ENCODE measurements at regions not wholly inside any gene's neighbourhood (a gene's known extent, or its start where the extent isn't known, plus 50 kb on each side); places are given as distances from the start of the nearest gene placed in this dataset.

- Mint-ChIP-seq H3K27ac (no peak overlapping the region), H3K4me1 (ENCODE audit: low read depth) (no peaks in the 10 kb centered on the region), H3K9me3 (peaks cover 34% of the 10 kb centered on the region), H3K36me3 (ENCODE audit: low read depth) (no peaks in the 10 kb centered on the region), H3K27me3 (ENCODE audit: low read depth) (no peaks in the 10 kb centered on the region), H3K4me3 (no peak overlapping the region)
- no peak for DNase-seq (ENCODE audit: low spot score)
Measured at GRCh38 chr13:57511603-57512002, 119.9 kb upstream of the PCDH17 start.

- Mint-ChIP-seq H3K9me3 (peaks cover 29% of the 10 kb centered on the region), H3K4me1 (ENCODE audit: low read depth) (no peaks in the 10 kb centered on the region), H3K36me3 (ENCODE audit: low read depth) (no peaks in the 10 kb centered on the region), H3K27me3 (ENCODE audit: low read depth) (no peaks in the 10 kb centered on the region), H3K27ac (no peak overlapping the region), H3K4me3 (no peak overlapping the region)
- DNase-seq (ENCODE audit: low spot score), result no peak
Measured at GRCh38 chr13:57527114-57527735, 104.3 kb upstream of the PCDH17 start.

GRCh38 chr13:57531256-57531655 is 100.3 kb upstream of the PCDH17 start:
- H3K4me1 Mint-ChIP-seq (ENCODE audit: low read depth), result no peaks in the 10 kb centered on the region
- no peak for DNase-seq (ENCODE audit: low spot score)
- H3K4me3 Mint-ChIP-seq, result no peak overlapping the region
- H3K9me3 Mint-ChIP-seq, result peaks cover 39% of the 10 kb centered on the region
- no peak overlapping the region for H3K27ac Mint-ChIP-seq
- no peaks in the 10 kb centered on the region for H3K27me3 Mint-ChIP-seq (ENCODE audit: low read depth)
- no peaks in the 10 kb centered on the region for H3K36me3 Mint-ChIP-seq (ENCODE audit: low read depth)

GRCh38 chr13:57546942-57547341 is 84.6 kb upstream of the PCDH17 start:
- DNase-seq (ENCODE audit: low spot score), result no peak
- peaks cover 31% of the 10 kb centered on the region for H3K9me3 Mint-ChIP-seq
- H3K4me3 Mint-ChIP-seq, result no peak overlapping the region
- H3K27me3 Mint-ChIP-seq (ENCODE audit: low read depth), result no peaks in the 10 kb centered on the region
- H3K27ac Mint-ChIP-seq, result no peak overlapping the region
- H3K4me1 Mint-ChIP-seq (ENCODE audit: low read depth), result no peaks in the 10 kb centered on the region
- no peaks in the 10 kb centered on the region for H3K36me3 Mint-ChIP-seq (ENCODE audit: low read depth)

GRCh38 chr13:57552437-57552836 is 79.1 kb upstream of the PCDH17 start:
- H3K36me3 Mint-ChIP-seq (ENCODE audit: low read depth), result no peaks in the 10 kb centered on the region
- no peak for DNase-seq (ENCODE audit: low spot score)
- no peak overlapping the region for H3K27ac Mint-ChIP-seq
- no peaks in the 10 kb centered on the region for H3K4me1 Mint-ChIP-seq (ENCODE audit: low read depth)
- no peak overlapping the region for H3K4me3 Mint-ChIP-seq
- peaks cover 36% of the 10 kb centered on the region for H3K9me3 Mint-ChIP-seq
- H3K27me3 Mint-ChIP-seq (ENCODE audit: low read depth), result no peaks in the 10 kb centered on the region

DNA sequence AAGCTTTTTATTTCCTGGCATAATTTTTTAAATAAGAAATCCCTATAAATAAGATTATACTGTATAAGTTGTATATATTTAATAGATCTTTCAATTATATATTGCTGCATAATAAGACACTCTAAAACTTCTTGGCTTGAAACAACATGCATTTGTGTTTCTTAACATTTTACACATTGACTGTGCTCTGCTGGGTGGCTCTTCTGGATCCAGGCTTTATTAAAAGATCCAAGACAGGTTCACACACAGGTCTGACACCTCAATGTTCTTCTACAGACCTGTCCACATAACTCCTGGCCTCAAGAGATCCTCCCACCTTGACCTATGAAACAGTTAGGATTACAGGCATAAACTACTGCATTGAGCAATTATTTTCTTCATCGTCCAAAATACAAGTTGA is 77.6 kb upstream of the PCDH17 start:
- Mint-ChIP-seq H3K9me3 (peaks cover 31% of the 10 kb centered on the region), H3K27ac (no peak overlapping the region), H3K4me3 (no peak overlapping the region), H3K36me3 (ENCODE audit: low read depth) (no peaks in the 10 kb centered on the region), H3K27me3 (ENCODE audit: low read depth) (no peaks in the 10 kb centered on the region), H3K4me1 (ENCODE audit: low read depth) (no peaks in the 10 kb centered on the region)
- DNase-seq (ENCODE audit: low spot score), result no peak

DNA sequence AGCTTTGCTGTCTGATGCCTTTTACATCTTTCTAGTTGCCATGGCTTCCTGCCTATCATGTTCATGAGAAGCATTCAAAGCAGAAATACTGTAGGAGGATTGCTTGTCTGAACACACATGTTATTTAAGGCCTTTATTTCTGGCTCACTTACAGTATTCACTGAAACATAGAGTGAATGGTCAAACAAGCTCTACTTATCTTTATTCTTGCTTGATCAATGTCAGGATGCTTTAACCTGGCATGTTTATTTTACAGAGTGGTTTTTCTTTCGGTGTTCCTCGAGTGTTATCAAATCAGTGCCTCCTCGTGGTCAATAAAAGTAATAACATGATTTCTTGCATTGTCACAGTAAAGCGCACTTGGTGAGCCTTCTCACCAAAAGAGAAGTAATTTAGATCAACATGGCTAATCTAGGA is 73.5 kb upstream of the PCDH17 start:
- H3K4me1 Mint-ChIP-seq (ENCODE audit: low read depth), result no peaks in the 10 kb centered on the region
- no peak for DNase-seq (ENCODE audit: low spot score)
- no peak overlapping the region for H3K4me3 Mint-ChIP-seq
- no peaks in the 10 kb centered on the region for H3K27me3 Mint-ChIP-seq (ENCODE audit: low read depth)
- H3K9me3 Mint-ChIP-seq, result peaks cover 23% of the 10 kb centered on the region
- no peaks in the 10 kb centered on the region for H3K36me3 Mint-ChIP-seq (ENCODE audit: low read depth)
- no peak overlapping the region for H3K27ac Mint-ChIP-seq

GRCh38 chr13:57568865-57569264 is 62.7 kb upstream of the PCDH17 start:
- Mint-ChIP-seq H3K36me3 (ENCODE audit: low read depth) (no peaks in the 10 kb centered on the region), H3K4me3 (no peak overlapping the region), H3K27me3 (ENCODE audit: low read depth) (no peaks in the 10 kb centered on the region), H3K27ac (no peak overlapping the region), H3K9me3 (peaks cover 27% of the 10 kb centered on the region), H3K4me1 (ENCODE audit: low read depth) (no peaks in the 10 kb centered on the region)
- no peak for DNase-seq (ENCODE audit: low spot score)

DNA sequence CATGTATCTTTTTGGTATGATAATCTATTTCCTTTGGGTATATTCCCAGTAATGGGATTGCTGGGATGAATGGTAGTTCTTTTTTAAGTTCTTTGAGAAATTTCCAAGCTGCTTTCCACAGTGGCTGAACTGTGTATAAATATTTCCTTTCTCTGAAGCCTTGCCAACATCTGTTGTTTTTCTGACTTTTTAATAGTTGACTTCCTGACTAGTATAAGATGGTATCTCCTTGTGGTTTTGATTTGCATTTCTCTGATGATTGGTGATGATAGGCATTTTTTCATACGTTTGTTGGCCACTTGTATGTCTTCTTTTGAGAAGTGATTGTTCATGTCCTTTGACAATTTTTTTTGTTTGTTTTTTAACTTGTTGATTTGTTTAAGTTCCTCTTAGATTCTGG is 61.6 kb upstream of the PCDH17 start:
- H3K4me3 Mint-ChIP-seq, result no peak overlapping the region
- no peak for DNase-seq (ENCODE audit: low spot score)
- H3K36me3 Mint-ChIP-seq (ENCODE audit: low read depth), result no peaks in the 10 kb centered on the region
- no peaks in the 10 kb centered on the region for H3K27me3 Mint-ChIP-seq (ENCODE audit: low read depth)
- no peak overlapping the region for H3K27ac Mint-ChIP-seq
- H3K4me1 Mint-ChIP-seq (ENCODE audit: low read depth), result no peaks in the 10 kb centered on the region
- peaks cover 31% of the 10 kb centered on the region for H3K9me3 Mint-ChIP-seq

Data from T-helper 2 cell treated with Interferon-gamma antibody and Interleukin-4, amounts not matched to agents 5 μg/mL and 100 μg/mL, for 36 hours (primary cell).